K562 (cell line): ENCODE measurements at regions not wholly inside any gene's neighbourhood (a gene's known extent, or its start where the extent isn't known, plus 50 kb on each side); places are given as distances from the start of the nearest gene placed in this dataset.

Experiments
- SAP30 ChIP-seq: fragments of 200-600 bp; sonication (generic); IDR thresholded peaks from 2 replicates; pipeline ENCODE4 v1.6.1; 2012; ENCODE audit warnings: borderline replicate concordance, low read depth, mild to moderate bottlenecking, moderate library complexity, low read length, control low read depth, inconsistent platforms; ENCODE audit not compliant: insufficient read depth, poor library complexity, severe bottlenecking
- ZFX ChIP-seq: sonication (generic); formaldehyde crosslinking; IDR thresholded peaks from 2 replicates; pipeline ENCODE4 v1.8.0; 2022; ENCODE audit warnings: mild to moderate bottlenecking, missing genetic modification reagents, moderate library complexity

DNA sequence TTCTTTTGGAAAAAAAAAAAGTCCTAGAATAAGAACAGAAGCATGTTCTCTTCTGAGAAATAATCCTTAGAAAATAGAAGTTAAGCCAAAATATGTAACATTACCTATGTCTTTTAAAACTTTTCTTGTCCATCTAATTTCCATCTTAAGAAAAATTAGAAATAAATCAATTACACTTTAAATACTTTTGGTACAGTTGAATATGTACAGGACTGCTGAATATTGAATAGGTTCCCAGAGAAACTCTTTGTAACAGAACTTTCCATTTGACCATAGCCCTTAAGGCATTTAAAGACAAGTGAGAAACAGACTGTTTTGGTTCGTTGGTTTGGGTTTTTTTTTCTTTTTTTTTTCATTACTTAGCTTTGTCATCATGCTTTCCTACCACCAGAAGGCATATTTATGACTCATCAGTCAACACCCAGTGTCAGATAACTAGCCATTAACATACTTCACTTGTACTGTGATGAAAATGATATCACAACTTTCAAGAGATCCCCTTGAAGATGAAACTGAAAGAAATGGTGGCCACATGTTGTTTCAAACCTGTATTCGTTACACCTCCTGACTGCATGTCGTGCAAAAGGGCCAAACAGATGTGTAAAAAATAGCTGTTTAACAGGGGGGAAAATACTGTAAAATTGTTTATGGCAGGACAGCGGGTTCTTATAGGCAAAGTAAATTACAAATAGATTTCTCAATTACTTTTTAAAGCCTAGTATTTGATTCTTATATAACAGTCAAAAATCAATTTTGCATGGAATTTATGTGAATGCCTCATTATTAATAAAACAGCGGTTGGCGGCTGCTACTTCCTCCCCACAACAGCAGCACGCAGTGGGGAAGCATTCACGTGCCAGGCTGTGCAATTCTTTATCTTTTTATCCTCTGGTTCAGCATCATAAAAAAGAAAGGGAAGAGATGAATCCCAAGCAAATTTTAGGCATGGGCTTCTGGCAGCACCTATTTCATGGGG lies 280.7 kb upstream of the HNRNPA3 start:
- TF ChIP-seq ZFX (no peak), SAP30 (no peak)
